ENCODE measurements at regions not wholly inside any gene's neighbourhood (a gene's known extent, or its start where the extent isn't known, plus 50 kb on each side); places are given as distances from the start of the nearest gene placed in this dataset.

- TF ChIP-seq ZNF146 (tag by site-specific recombination; IDR thresholded peaks at IDR 0.05): no peak
- no peak for TF ChIP-seq CTCF (tag by site-specific recombination; IDR thresholded peaks at IDR 0.05)
- TF ChIP-seq, protein P1, sequence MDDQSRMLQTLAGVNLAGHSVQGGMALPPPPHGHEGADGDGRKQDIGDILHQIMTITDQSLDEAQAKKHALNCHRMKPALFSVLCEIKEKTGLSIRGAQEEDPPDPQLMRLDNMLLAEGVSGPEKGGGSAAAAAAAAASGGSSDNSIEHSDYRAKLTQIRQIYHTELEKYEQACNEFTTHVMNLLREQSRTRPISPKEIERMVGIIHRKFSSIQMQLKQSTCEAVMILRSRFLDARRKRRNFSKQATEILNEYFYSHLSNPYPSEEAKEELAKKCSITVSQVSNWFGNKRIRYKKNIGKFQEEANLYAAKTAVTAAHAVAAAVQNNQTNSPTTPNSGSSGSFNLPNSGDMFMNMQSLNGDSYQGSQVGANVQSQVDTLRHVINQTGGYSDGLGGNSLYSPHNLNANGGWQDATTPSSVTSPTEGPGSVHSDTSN (CRISPR knock-in tag; IDR thresholded peaks at IDR 0.05): no peak
- no peak for TF ChIP-seq ZNF558 (tag by site-specific recombination; IDR thresholded peaks at IDR 0.05)
- TF ChIP-seq ZBTB1 (tag by site-specific recombination; IDR thresholded peaks at IDR 0.05): no peak
- TF ChIP-seq ZNF202 (tag by site-specific recombination; IDR thresholded peaks at IDR 0.05; ENCODE audit: borderline replicate concordance): no peak
- TF ChIP-seq, protein P2, sequence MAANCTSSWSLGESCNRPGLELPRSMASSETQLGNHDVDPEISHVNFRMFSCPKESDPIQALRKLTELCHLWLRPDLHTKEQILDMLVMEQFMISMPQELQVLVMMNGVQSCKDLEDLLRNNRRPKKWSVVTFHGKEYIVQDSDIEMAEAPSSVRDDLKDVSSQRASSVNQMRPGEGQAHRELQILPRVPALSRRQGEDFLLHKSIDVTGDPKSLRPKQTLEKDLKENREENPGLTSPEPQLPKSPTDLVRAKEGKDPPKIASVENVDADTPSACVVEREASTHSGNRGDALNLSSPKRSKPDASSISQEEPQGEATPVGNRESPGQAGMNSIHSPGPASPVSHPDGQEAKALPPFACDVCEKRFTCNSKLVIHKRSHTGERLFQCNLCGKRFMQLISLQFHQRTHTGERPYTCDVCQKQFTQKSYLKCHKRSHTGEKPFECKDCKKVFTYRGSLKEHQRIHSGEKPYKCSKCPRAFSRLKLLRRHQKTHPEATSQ (tag by site-specific recombination; IDR thresholded peaks at IDR 0.05): no peak
Observed at GRCh38 chr16:72425571-72426341, 253.8 kb upstream of the PMFBP1 start.
